ENCODE measurements at regions not wholly inside any gene's neighbourhood (a gene's known extent, or its start where the extent isn't known, plus 50 kb on each side); places are given as distances from the start of the nearest gene placed in this dataset.
A peak's percentile ranks its signal among the peaks of the same experiment; 100 is the strongest.

- no peak for DNase-seq
Observed at GRCh38 chr9:118321788-118322187, 617.6 kb downstream of the TLR4 start.

GRCh38 chr9:118324706-118325105, 620.5 kb downstream of the TLR4 start:
- no peak for DNase-seq

- no peak for DNase-seq
Observed at GRCh38 chr9:118325757-118326156, 621.6 kb downstream of the TLR4 start.

- DNase-seq = no peak
Observed at GRCh38 chr9:118326326-118326725, 622.1 kb downstream of the TLR4 start.

- no peak for DNase-seq
Observed at GRCh38 chr9:118330191-118330986, 626.2 kb downstream of the TLR4 start.

GRCh38 chr9:118331622-118332045, 627.4 kb downstream of the TLR4 start:
- DNase-seq = no peak

GRCh38 chr9:118336250-118336942, 632.2 kb downstream of the TLR4 start:
- DNase-seq = peak; percentile 19

GRCh38 chr9:118336943-118337330, 632.7 kb downstream of the TLR4 start:
- DNase-seq = no peak

GRCh38 chr9:118360036-118360435, 655.8 kb downstream of the TLR4 start:
- no peak for DNase-seq

- DNase-seq = no peak
Observed at GRCh38 chr9:118362123-118362522, 657.9 kb downstream of the TLR4 start.

GRCh38 chr9:118362596-118362995, 658.4 kb downstream of the TLR4 start:
- DNase-seq = no peak

- no peak for DNase-seq
Observed at GRCh38 chr9:118364266-118365106, 660.3 kb downstream of the TLR4 start.

GRCh38 chr9:118366228-118366627, 662.0 kb downstream of the TLR4 start:
- DNase-seq = peak; percentile 11

- DNase-seq = no peak
Observed at GRCh38 chr9:118367383-118367782, 663.2 kb downstream of the TLR4 start.

- DNase-seq = no peak
Observed at GRCh38 chr9:118384531-118385100, 680.4 kb downstream of the TLR4 start.

GRCh38 chr9:118395415-118395814, 691.2 kb downstream of the TLR4 start:
- DNase-seq = no peak

GRCh38 chr9:118401546-118401945, 697.3 kb downstream of the TLR4 start:
- peak; percentile 5 for DNase-seq

- no peak for DNase-seq
Observed at GRCh38 chr9:118414676-118415075, 710.5 kb downstream of the TLR4 start.

- no peak for DNase-seq
Observed at GRCh38 chr9:118418887-118419565, 714.8 kb downstream of the TLR4 start.

GRCh38 chr9:118419676-118420075, 715.5 kb downstream of the TLR4 start:
- no peak for DNase-seq

GRCh38 chr9:118422508-118422907, 718.3 kb downstream of the TLR4 start:
- DNase-seq = no peak

- DNase-seq = no peak
Observed at GRCh38 chr9:118423021-118423420, 718.8 kb downstream of the TLR4 start.

GRCh38 chr9:118423721-118424120, 719.5 kb downstream of the TLR4 start:
- DNase-seq = no peak

Data from NCI-H82 (cell line).